UCSD-AML1 (cell line): ENCODE measurements at regions not wholly inside any gene's neighbourhood (a gene's known extent, or its start where the extent isn't known, plus 50 kb on each side); places are given as distances from the start of the nearest gene placed in this dataset.
"Not testable (repeated sequence)": the region's sequence is repeated elsewhere in the genome, so short reads cannot be mapped to it uniquely, and the experiment has no call there.

Experiments
- DNase-seq: peaks from one replicate; lab custom pipeline; 2025; ENCODE audit not compliant: unreplicated experiment; lab: John Stamatoyannopoulos, UW

GRCh38 chr10:31687663-31688482 lies 240.8 kb downstream of the ARHGAP12 start:
- no peak for DNase-seq

GRCh38 chr10:31686599-31686998 lies 242.0 kb downstream of the ARHGAP12 start:
- DNase-seq: no peak

- no peak for DNase-seq
Observed at GRCh38 chr10:31683682-31684081, 244.9 kb downstream of the ARHGAP12 start.

GRCh38 chr10:31679936-31680335 lies 248.7 kb downstream of the ARHGAP12 start:
- DNase-seq: no peak

- no peak for DNase-seq
Observed at GRCh38 chr10:31678575-31679516, 249.8 kb downstream of the ARHGAP12 start.

- DNase-seq: no peak
Observed at GRCh38 chr10:31678139-31678536, 250.5 kb downstream of the ARHGAP12 start.

GRCh38 chr10:31677195-31678138 lies 251.2 kb downstream of the ARHGAP12 start:
- DNase-seq: no peak

GRCh38 chr10:31675726-31676125 lies 252.9 kb downstream of the ARHGAP12 start:
- DNase-seq: no peak

GRCh38 chr10:31669357-31669756 lies 259.3 kb downstream of the ARHGAP12 start:
- no peak for DNase-seq

GRCh38 chr10:31668326-31668725 lies 260.3 kb downstream of the ARHGAP12 start:
- no peak for DNase-seq

- not testable (repeated sequence) for DNase-seq
Observed at GRCh38 chr10:31665764-31666279, 262.8 kb downstream of the ARHGAP12 start.

GRCh38 chr10:31664803-31665202 lies 263.8 kb downstream of the ARHGAP12 start:
- DNase-seq: no peak

GRCh38 chr10:31664071-31664470 lies 264.6 kb downstream of the ARHGAP12 start:
- DNase-seq: not testable (repeated sequence)

- DNase-seq: no peak
Observed at GRCh38 chr10:31660300-31660699, 268.3 kb downstream of the ARHGAP12 start.

- no peak for DNase-seq
Observed at GRCh38 chr10:31659665-31660064, 269.0 kb downstream of the ARHGAP12 start.

- no peak for DNase-seq
Observed at GRCh38 chr10:31657434-31657872, 271.2 kb downstream of the ARHGAP12 start.

- no peak for DNase-seq
Observed at GRCh38 chr10:31656851-31657433, 271.7 kb downstream of the ARHGAP12 start.

- no peak for DNase-seq
Observed at GRCh38 chr10:31652038-31652437, 276.6 kb downstream of the ARHGAP12 start.

GRCh38 chr10:31650010-31650409 lies 278.6 kb downstream of the ARHGAP12 start:
- no peak for DNase-seq

- DNase-seq: no peak
Observed at GRCh38 chr10:31648966-31649365, 279.7 kb downstream of the ARHGAP12 start.
